Umbilical cord (tissue), 1 donor: ENCODE measurements at regions not wholly inside any gene's neighbourhood (a gene's known extent, or its start where the extent isn't known, plus 50 kb on each side); places are given as distances from the start of the nearest gene placed in this dataset.

ENCODE experiments used
- DNase-seq: peaks from one replicate; pipeline ENCODE4 v3.0.0-alpha.2; 2015; ENCODE audit warnings: low spot score

- peak; percentile 45 for DNase-seq
Observed at GRCh38 chr4:185987961-185988627, 80.9 kb upstream of the TLR3 start.

- DNase-seq, result no peak
Observed at GRCh38 chr4:185991770-185992169, 77.2 kb upstream of the TLR3 start.

- DNase-seq, result peak; percentile 50
Observed at GRCh38 chr4:185992585-185992984, 76.4 kb upstream of the TLR3 start.

DNA sequence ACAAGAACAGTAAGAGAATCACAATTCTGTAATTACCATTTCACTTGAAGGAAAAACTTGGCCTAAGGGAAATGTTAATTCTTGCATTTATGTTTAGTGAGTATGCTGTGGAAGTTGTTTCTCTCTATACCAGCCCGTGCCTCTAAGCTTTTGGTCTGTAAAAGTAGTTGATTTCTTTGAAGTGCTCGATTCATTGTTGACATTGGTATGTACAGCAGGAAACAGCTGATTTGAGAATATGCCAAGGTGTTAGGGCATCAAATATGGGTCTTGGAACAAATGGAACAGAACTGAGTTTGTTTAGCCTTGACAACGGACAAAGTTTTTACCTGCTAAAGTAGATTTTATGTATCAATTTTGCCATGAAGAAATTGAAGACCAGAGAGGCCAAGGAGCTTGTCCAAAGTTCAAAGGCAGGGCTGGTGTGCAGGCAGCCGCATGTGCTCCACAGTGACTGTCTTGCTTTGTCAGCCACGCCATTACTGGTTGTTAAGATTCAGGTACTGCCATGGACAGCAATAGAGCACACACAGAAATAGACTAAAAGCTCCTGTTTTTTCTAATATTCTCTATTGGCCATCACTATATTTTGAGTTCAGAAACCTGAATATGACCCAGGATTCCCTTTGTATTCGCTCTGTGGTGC, 75.5 kb upstream of the TLR3 start:
- no peak for DNase-seq

DNA sequence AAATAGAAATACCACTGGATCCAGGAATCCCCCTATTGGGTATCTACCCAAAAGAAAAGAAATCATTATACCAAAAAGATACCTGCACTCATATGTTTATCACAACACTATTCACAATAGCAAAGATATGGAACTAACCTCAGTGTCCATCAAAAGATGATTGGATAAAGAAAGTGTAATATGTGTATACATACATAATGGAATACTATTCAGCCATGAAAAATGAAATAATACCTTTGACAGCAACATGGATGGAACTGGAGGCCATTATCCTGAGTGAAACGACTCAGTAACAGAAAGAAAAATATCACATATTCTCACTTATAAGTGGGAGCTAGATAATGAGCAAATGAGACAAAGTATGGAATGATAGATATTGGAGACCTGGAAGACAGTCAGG, 74.2 kb upstream of the TLR3 start:
- no peak for DNase-seq

GRCh38 chr4:185995665-185996064, 73.3 kb upstream of the TLR3 start:
- DNase-seq, result no peak

DNA sequence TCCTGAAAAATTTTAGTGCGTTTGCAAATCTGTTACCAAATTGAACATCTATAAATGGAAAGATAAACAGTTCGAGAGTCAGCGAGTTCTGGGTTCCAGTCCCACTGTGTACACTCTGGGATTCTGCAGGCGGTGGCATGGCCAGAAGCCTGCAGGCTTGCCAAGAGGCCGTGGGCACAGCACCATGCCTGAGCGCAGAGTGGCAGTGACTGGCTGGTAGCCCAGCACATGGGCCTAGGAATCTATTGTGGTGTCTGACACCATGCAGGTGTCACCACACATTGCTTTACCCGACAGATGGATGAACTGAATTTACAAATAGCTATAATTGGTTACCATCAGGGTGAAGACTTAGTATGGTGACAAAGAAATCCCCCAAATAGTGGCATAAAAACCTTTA, 71.7 kb upstream of the TLR3 start:
- no peak for DNase-seq

DNA sequence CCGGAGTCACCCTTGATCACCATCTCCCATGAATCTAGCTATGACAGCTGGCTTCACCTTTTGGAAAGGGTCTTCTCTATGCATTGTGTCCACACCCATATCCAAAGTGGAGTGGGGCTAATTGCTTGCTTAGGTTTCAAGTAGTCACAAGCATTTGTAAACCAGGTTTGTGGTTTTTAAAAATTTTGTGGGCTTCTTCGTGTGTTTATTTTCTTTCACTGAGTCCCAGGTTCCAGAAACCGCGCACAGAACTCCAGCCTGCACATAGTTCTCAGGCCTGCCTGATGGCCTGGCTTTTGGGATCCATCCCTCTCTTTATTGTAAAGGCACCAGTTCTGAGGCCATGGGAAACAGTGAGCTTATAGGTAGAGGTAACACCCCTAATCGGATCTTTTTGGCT, 70.2 kb upstream of the TLR3 start:
- DNase-seq, result no peak

- DNase-seq, result no peak
Observed at GRCh38 chr4:185999207-185999606, 69.7 kb upstream of the TLR3 start.

- DNase-seq, result no peak
Observed at GRCh38 chr4:186002853-186003252, 66.1 kb upstream of the TLR3 start.

DNA sequence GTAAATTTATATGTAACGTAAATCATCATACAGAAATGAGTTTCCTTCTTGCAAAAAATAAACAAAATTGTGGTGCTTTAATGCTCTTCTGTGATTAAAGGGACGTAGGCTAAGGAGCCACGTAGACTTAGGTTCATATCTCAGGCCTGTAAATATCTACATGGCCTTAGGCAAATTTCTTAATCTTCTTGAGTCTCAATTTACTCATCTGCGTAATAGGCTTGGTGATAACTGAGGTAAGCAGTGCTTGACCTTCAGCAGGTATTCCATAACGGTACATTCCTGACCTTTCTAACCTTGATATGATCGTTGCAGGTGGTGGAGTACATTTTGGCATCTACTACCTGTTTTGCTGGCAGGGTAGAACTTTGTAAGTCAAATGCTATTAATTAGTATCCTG, 65.2 kb upstream of the TLR3 start:
- no peak for DNase-seq

- DNase-seq, result no peak
Observed at GRCh38 chr4:186008057-186008456, 60.9 kb upstream of the TLR3 start.

DNA sequence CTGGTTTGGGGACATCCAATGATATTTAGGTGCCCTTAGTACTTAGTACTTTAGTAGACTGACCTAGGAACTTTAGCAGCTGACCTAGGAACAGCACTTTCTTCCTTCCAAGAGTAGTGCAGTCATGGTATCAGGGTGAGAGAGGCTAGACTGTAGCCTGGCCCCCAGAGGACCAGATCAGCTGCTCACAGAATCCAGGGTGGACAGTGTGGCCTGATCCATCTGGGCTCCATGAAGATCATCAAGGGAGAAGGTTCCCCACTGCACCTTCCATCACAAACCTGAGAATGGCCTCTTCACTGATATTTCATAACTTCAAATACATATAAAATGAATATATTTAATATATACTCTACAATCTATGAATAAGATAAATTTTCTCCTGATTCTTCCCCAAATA, 59.0 kb upstream of the TLR3 start:
- DNase-seq, result no peak

GRCh38 chr4:186010821-186011220, 58.1 kb upstream of the TLR3 start:
- no peak for DNase-seq

DNA sequence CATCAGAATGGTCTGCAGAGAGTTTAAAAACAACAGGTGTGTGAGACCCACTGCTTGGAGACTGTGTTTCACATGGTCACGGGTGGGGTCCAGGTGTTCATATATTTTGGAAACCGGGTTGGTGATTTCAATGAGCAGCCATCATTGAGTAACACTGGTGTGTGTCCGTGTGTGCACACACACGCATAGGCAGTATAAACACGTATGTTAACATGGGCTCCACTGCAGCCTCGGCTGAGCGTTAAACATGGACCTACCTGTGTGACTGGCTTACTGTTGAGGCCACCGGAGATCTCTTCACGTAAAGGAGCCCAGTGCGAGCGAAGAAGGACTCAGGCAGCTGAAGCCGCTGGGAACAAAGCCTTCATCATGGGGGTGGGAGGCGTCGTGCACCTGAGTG, 56.9 kb upstream of the TLR3 start:
- no peak for DNase-seq

GRCh38 chr4:186013419-186014186, 55.4 kb upstream of the TLR3 start:
- no peak for DNase-seq

- no peak for DNase-seq
Observed at GRCh38 chr4:186015212-186015817, 53.6 kb upstream of the TLR3 start.

GRCh38 chr4:186016796-186017195, 52.2 kb upstream of the TLR3 start:
- peak; percentile 40 for DNase-seq

- DNase-seq, result no peak
Observed at GRCh38 chr4:186017801-186018200, 51.2 kb upstream of the TLR3 start.

DNA sequence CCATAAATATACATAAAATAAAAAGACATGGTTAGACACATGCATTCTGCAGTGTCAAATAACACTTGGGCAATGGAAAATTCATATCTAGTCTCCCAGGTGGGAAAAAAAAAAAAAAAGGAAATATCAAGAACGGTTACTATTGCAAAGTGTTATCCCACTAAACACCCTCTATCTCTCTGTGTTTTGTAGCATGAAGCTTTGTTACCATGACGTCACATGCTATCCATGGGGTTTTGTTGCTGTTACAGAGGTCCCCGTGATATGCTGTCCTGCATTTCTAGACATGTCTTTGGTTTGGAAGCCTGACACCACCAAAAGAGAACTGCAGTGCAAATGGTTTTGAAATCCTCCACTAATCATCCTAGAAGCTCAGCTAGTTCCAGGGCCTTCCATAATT, 50.7 kb upstream of the TLR3 start:
- DNase-seq, result no peak

GRCh38 chr4:186018784-186019183, 50.2 kb upstream of the TLR3 start:
- no peak for DNase-seq
